Erythroblast (primary cell): ENCODE measurements at regions not wholly inside any gene's neighbourhood (a gene's known extent, or its start where the extent isn't known, plus 50 kb on each side); places are given as distances from the start of the nearest gene placed in this dataset.

Experiments used
- GATA1 ChIP-seq: IDR thresholded peaks from 2 replicates; pipeline ENCODE4 v1.6.1; 2011; ENCODE audit warnings: low read depth, mild to moderate bottlenecking, control low read depth, low read length, moderate library complexity
- POLR2A ChIP-seq: IDR thresholded peaks from 2 replicates; pipeline ENCODE4 v1.6.1; 2011; ENCODE audit warnings: mild to moderate bottlenecking, low read length

- no peak for TF ChIP-seq POLR2A
- no peak for TF ChIP-seq GATA1
Observed at GRCh38 chr20:62548471-62548870, 72.7 kb upstream of the GATA5 start.
